B cell (primary cell): ENCODE measurements at regions not wholly inside any gene's neighbourhood (a gene's known extent, or its start where the extent isn't known, plus 50 kb on each side); places are given as distances from the start of the nearest gene placed in this dataset.

Experiments used
- ATAC-seq: fragments of 200-7000 bp; cut with Tn5 transposase; one replicate; pipeline ENCODE4 v1.10.0; 2021; ENCODE audit warnings: low read depth, mild to moderate bottlenecking, moderate number of reproducible peaks, moderate library complexity
- CTCF ChIA-PET: fragments of 350-600 bp; sonication (Branson Sonifier 250); formaldehyde crosslinking; loops from one replicate; lab custom pipeline; 2021; ENCODE audit warnings: antibody characterized with exemption, inconsistent platforms; lab: Charles Lee
- POLR2A ChIA-PET: fragments of 350-600 bp; sonication (Branson Sonifier 250); formaldehyde crosslinking; loops from one replicate; lab custom pipeline; 2021; ENCODE audit warnings: antibody characterized with exemption; lab: Charles Lee
- DNase-seq: peaks from one replicate; pipeline ENCODE4 v3.0.0; 2013
- H2AFZ ChIP-seq: 2 replicates; pipeline ENCODE4 v1.6.1; 2012; ENCODE audit warnings: mild to moderate bottlenecking, low read depth, low read length; ENCODE audit not compliant: insufficient read depth, poor library complexity, severe bottlenecking
- H3K27ac ChIP-seq, 2 donors: 1 replicate in 1 of 2; 2 replicates in 1 of 2; pipeline ENCODE4 v1.5.1; 2012 to 2013; ENCODE audit warnings: low read length in 2 of 2, mild to moderate bottlenecking in 2 of 2, moderate library complexity in 1 of 2
- H3K27me3 ChIP-seq, 4 experiments: fragments of 200-600 bp in 1 of 4; sonication (generic) in 1 of 4; replicated peaks in 1 of 4; 1 replicate in 2 of 4; 2 replicates in 2 of 4; pipeline versions ENCODE4 v1.6.1 to v1.7.0; 2013 to 2016; ENCODE audit warnings: low read length in 3 of 4, mild to moderate bottlenecking in 2 of 4, mixed read lengths in 1 of 4, moderate library complexity in 1 of 4; ENCODE audit not compliant: insufficient read depth in 4 of 4, control insufficient read depth in 3 of 4; ENCODE audit errors: control extremely low read depth in 1 of 4
- H3K36me3 ChIP-seq, 2 experiments: replicated peaks in 1 of 2; 1 replicate in 1 of 2; 2 replicates in 1 of 2; pipeline versions ENCODE4 v1.6.1 to v1.7.1; 2013; ENCODE audit warnings: low read length in 1 of 2; ENCODE audit not compliant: insufficient read depth in 2 of 2, control insufficient read depth in 1 of 2; ENCODE audit errors: control extremely low read depth in 1 of 2, extremely low read depth in 1 of 2
- H3K4me1 ChIP-seq, 2 donors: fragments of 200-600 bp in 1 of 2; sonication (generic) in 1 of 2; 1 replicate in 1 of 2; 2 replicates in 1 of 2; pipeline versions ENCODE4 v1.5.1 to v1.6.1; 2013 to 2017; ENCODE audit warnings: low read length in 2 of 2; ENCODE audit not compliant: control insufficient read depth in 2 of 2, insufficient read depth in 2 of 2
- H3K4me2 ChIP-seq: replicated peaks from 2 replicates; pipeline ENCODE3; 2012; ENCODE audit warnings: mild to moderate bottlenecking, low read depth, low read length; ENCODE audit not compliant: poor library complexity, severe bottlenecking
- H3K4me3 ChIP-seq, 5 experiments: fragments of 200-600 bp in 1 of 5; sonication (generic) in 1 of 5; 1 replicate in 3 of 5; 2 replicates in 2 of 5; pipeline versions ENCODE4 v1.5.1 to v1.7.0; 2011 to 2016; ENCODE audit warnings: low read length in 4 of 5, mild to moderate bottlenecking in 4 of 5, low read depth in 2 of 5, control low read depth in 1 of 5, moderate library complexity in 1 of 5; ENCODE audit not compliant: insufficient read depth in 1 of 5; ENCODE audit errors: control extremely low read depth in 1 of 5, extremely low read depth in 1 of 5
- H3K79me2 ChIP-seq: fragments of 200-600 bp; sonication (generic); one replicate; pipeline ENCODE4 v1.6.0; 2016; ENCODE audit warnings: low read length; ENCODE audit not compliant: control insufficient read depth, insufficient read depth
- H3K9ac ChIP-seq: fragments of 200-600 bp; sonication (generic); 2 replicates; pipeline ENCODE4 v1.6.1; 2017; ENCODE audit warnings: mild to moderate bottlenecking, low read length, moderate library complexity
- H3K9me3 ChIP-seq, 3 donors: one replicate each; pipeline versions ENCODE4 v1.6.1 to v1.7.1; 2013; ENCODE audit warnings: low read length in 2 of 3; ENCODE audit not compliant: control insufficient read depth in 2 of 3, insufficient read depth in 1 of 3; ENCODE audit errors: control extremely low read depth in 1 of 3
- H4K20me1 ChIP-seq: 2 replicates; pipeline ENCODE4 v1.6.0; 2012; ENCODE audit warnings: mild to moderate bottlenecking, low read length; ENCODE audit not compliant: insufficient read depth, control insufficient read depth, poor library complexity, severe bottlenecking
- H3K27ac Mint-ChIP-seq: one replicate; pipeline ENCODE4 v1.8.0; 2021; ENCODE audit warnings: mixed read lengths
- H3K27me3 Mint-ChIP-seq: one replicate; pipeline ENCODE4 v1.8.0; 2021; ENCODE audit warnings: mixed read lengths
- H3K4me1 Mint-ChIP-seq: one replicate; pipeline ENCODE4 v1.8.0; 2021; ENCODE audit warnings: mixed read lengths
- H3K4me3 Mint-ChIP-seq: one replicate; pipeline ENCODE4 v1.8.0; 2021; ENCODE audit warnings: mixed read lengths
- H3K9me3 Mint-ChIP-seq: one replicate; pipeline ENCODE4 v1.8.0; 2022; ENCODE audit warnings: mixed read lengths; ENCODE audit not compliant: insufficient read depth
- EZH2 ChIP-seq: IDR thresholded peaks from 2 replicates; pipeline ENCODE4 v1.6.1; 2012; ENCODE audit warnings: borderline replicate concordance, low read depth, mild to moderate bottlenecking, moderate library complexity, low read length; ENCODE audit not compliant: insufficient read depth, poor library complexity, severe bottlenecking
- WGBS: methylation state at CpG from one replicate; pipeline ENCODE4 v1.1.5; 2013; ENCODE audit warnings: missing lambda C conversion rate; ENCODE audit not compliant: insufficient coverage; 5-methylcytosine and 5-hydroxymethylcytosine counted together
- intact Hi-C: fragments of 100-400 bp; cut with micrococcal nuclease; formaldehyde crosslinking; loops from one replicate; pipeline ENCODE4 v1.10.0; 2022
- TF ChIP-seq, protein P1 (sequence below): fragments of 200-600 bp; IDR thresholded peaks from one replicate; pipeline ENCODE4 v1.8.0; 2022; ENCODE audit warnings: antibody characterized with exemption, mild to moderate bottlenecking

DNA sequence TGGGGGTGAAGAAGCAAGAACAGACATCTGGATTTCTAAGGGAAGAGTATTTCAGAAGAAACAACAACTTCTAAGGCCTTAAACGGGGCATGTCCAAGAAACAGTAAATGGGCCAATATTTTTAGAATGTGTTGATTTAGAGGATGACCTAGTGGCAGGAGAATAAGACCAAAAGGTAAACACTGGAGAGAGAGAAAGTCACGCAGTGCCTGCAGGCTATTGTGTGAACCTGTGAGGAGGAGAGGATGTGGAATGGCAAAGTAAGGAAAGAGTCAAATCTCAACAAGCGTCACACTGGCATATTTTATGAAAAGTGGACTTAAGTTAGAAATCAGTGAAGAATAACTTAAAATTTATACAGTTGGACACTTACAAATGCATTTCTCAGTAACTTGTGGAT is 78.1 kb upstream of the EGFR start:
- H4K20me1 ChIP-seq = no peaks in the 10 kb centered on the region
- no peaks in the 10 kb centered on the region for H3K4me1 Mint-ChIP-seq
- no peaks in the 10 kb centered on the region for H3K27me3 ChIP-seq
- no peak overlapping the region for H3K27ac ChIP-seq
- H3K79me2 ChIP-seq = no peaks in the 10 kb centered on the region
- no peak overlapping the region for H3K4me2 ChIP-seq
- peaks cover 4% of the 10 kb centered on the region for H3K9me3 Mint-ChIP-seq
- no peaks in the 10 kb centered on the region for H3K36me3 ChIP-seq
- TF ChIP-seq, protein P1, sequence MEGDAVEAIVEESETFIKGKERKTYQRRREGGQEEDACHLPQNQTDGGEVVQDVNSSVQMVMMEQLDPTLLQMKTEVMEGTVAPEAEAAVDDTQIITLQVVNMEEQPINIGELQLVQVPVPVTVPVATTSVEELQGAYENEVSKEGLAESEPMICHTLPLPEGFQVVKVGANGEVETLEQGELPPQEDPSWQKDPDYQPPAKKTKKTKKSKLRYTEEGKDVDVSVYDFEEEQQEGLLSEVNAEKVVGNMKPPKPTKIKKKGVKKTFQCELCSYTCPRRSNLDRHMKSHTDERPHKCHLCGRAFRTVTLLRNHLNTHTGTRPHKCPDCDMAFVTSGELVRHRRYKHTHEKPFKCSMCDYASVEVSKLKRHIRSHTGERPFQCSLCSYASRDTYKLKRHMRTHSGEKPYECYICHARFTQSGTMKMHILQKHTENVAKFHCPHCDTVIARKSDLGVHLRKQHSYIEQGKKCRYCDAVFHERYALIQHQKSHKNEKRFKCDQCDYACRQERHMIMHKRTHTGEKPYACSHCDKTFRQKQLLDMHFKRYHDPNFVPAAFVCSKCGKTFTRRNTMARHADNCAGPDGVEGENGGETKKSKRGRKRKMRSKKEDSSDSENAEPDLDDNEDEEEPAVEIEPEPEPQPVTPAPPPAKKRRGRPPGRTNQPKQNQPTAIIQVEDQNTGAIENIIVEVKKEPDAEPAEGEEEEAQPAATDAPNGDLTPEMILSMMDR = no peak
- TF ChIP-seq EZH2 = no peak
- ChIA-PET CTCF (no interaction called here), POLR2A (no interaction called here)
- no peak overlapping the region for H2AFZ ChIP-seq
- H3K9me3 ChIP-seq = no peaks in the 10 kb centered on the region
- H3K9ac ChIP-seq = no peak overlapping the region
- ATAC-seq = no peak
- H3K27ac Mint-ChIP-seq = no peak overlapping the region
- peaks cover 12% of the 10 kb centered on the region for H3K27me3 Mint-ChIP-seq
- no peak for DNase-seq
- H3K4me3 Mint-ChIP-seq = no peak overlapping the region
- 88% methylated on average over 2 of the region's 3 CpGs for WGBS
- no peaks in the 10 kb centered on the region for H3K4me1 ChIP-seq
- no peak overlapping the region for H3K4me3 ChIP-seq
- intact Hi-C loops = no loop called here

DNA sequence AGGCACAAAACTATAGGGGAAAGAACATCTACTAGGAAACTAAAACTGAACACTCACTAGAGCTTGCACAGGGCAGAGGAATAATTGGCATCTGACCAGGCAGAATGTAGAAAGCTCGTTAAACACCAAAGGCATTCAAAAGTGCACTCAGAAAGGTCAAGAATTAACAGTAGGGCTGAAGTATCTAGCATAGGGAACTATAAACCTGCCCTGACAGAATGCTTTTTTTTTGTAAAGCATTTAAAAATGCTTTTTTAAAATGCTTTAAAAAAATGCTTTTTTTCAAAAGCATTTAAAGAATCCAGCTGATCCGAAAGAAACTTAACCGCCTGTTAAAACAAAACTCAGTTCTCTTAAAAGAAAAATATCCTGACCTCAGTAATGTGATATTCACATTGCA is 74.6 kb upstream of the EGFR start:
- ATAC-seq = no peak
- ChIA-PET POLR2A (no interaction called here), CTCF (no interaction called here)
- Mint-ChIP-seq H3K4me3 (no peak overlapping the region), H3K9me3 (peaks cover 4% of the 10 kb centered on the region), H3K27ac (no peak overlapping the region), H3K4me1 (no peaks in the 10 kb centered on the region), H3K27me3 (no peaks in the 10 kb centered on the region)
- intact Hi-C loops = no loop called here
- H4K20me1 ChIP-seq = no peaks in the 10 kb centered on the region
- no peak overlapping the region for H2AFZ ChIP-seq
- no peaks in the 10 kb centered on the region for H3K27me3 ChIP-seq
- no peaks in the 10 kb centered on the region for H3K4me1 ChIP-seq
- H3K4me3 ChIP-seq = no peak overlapping the region
- H3K27ac ChIP-seq = no peak overlapping the region
- H3K36me3 ChIP-seq = no peaks in the 10 kb centered on the region
- H3K9ac ChIP-seq = no peak overlapping the region
- H3K9me3 ChIP-seq = peaks cover 0 to 2% (median 0%) of the 10 kb centered on the region in 3 donors
- DNase-seq = no peak
- TF ChIP-seq, protein P1 = no peak
- TF ChIP-seq EZH2 = no peak
- no peaks in the 10 kb centered on the region for H3K79me2 ChIP-seq
- WGBS = 88% methylated on average over 1 of the region's 3 CpGs
- H3K4me2 ChIP-seq = no peak overlapping the region
